K562 (cell line): ENCODE measurements at regions not wholly inside any gene's neighbourhood (a gene's known extent, or its start where the extent isn't known, plus 50 kb on each side); places are given as distances from the start of the nearest gene placed in this dataset.

ENCODE experiments used
- ATAC-seq: fragments of 200-7000 bp; cut with Tn5 transposase; 3 replicates; pipeline ENCODE4 v1.9.1; 2020; ENCODE audit warnings: moderate library complexity
- BruUV-seq: library from RNA; stranded (reverse); fragments of 400-500 nt; replicated peaks from 2 replicates; lab custom pipeline; 2021; lab: Mats Ljungman, UMichigan
- CTCF ChIA-PET: fragments of 300-600 bp; formaldehyde crosslinking; extraction: SDS; loops from one replicate; lab custom pipeline; 2021; ENCODE audit warnings: low intra/inter-chr PET ratio; lab: Yijun Ruan, JAX
- POLR2A ChIA-PET: fragments of 300-600, 350-650 bp; sonication (Branson Sonifier 250); formaldehyde crosslinking; extraction: SDS; loops from one replicate; lab custom pipeline; 2021; ENCODE audit warnings: antibody characterized with exemption, inconsistent platforms; lab: Yijun Ruan, JAX
- DNase-seq, 4 experiments: peaks; one replicate each; pipeline versions ENCODE4 v3.0.0 to v3.0.0-alpha.2; 2011 to 2018; ENCODE audit warnings: low spot score in 3 of 4, mixed read lengths in 3 of 4; ENCODE audit errors: extremely low read depth in 1 of 4
- FAIRE-seq: peaks from 2 replicates; lab custom pipeline; 2011; peaks lifted over from hg19 to GRCh38; lab: Jason Lieb, UNC
- H2AFZ ChIP-seq: 2 replicates; pipeline ENCODE4 v1.6.0; 2011; ENCODE audit warnings: low read depth, low read length, control low read depth, inconsistent platforms
- H3K27ac ChIP-seq: fragments of 200-600 bp; 3 replicates; pipeline ENCODE4 v1.8.0; 2011; ENCODE audit warnings: low read depth, mild to moderate bottlenecking, control low read depth, inconsistent platforms, low read length, moderate library complexity, mixed read lengths; ENCODE audit errors: extremely low read depth
- H3K27me3 ChIP-seq, 2 experiments: fragments of 300-600 bp in 1 of 2; 2 replicates in 1 of 2; 3 replicates in 1 of 2; pipeline versions ENCODE4 v1.6.0 to v1.8.0; 2011; ENCODE audit warnings: inconsistent platforms in 2 of 2, low read length in 2 of 2, mild to moderate bottlenecking in 1 of 2, mixed read lengths in 1 of 2, moderate library complexity in 1 of 2; ENCODE audit not compliant: control insufficient read depth in 2 of 2, insufficient read depth in 2 of 2
- H3K36me3 ChIP-seq: fragments of 300-600 bp; 3 replicates; pipeline ENCODE4 v1.8.0; 2011; ENCODE audit warnings: mild to moderate bottlenecking, low read length, inconsistent platforms; ENCODE audit not compliant: control insufficient read depth, insufficient read depth
- H3K4me1 ChIP-seq, 2 experiments: fragments of 200-600 bp in 1 of 2; replicated peaks in 1 of 2; 2 replicates in 1 of 2; 3 replicates in 1 of 2; pipeline versions ENCODE4 v1.5.1 to v1.8.0; 2011; ENCODE audit warnings: inconsistent platforms in 2 of 2, low read length in 2 of 2, mild to moderate bottlenecking in 1 of 2, mixed read lengths in 1 of 2, moderate library complexity in 1 of 2; ENCODE audit not compliant: control insufficient read depth in 2 of 2, insufficient read depth in 2 of 2
- H3K4me2 ChIP-seq: 2 replicates; pipeline ENCODE4 v1.6.1; 2011; ENCODE audit warnings: low read length, control low read depth, inconsistent platforms, mixed read lengths; ENCODE audit not compliant: insufficient read depth
- H3K4me3 ChIP-seq: fragments of 200-600 bp; sonication (generic), shearing (Covaris generic); 2 replicates; pipeline ENCODE4 v1.5.1; 2016; ENCODE audit warnings: control low read depth, inconsistent platforms
- H3K79me2 ChIP-seq: fragments of 200-600 bp; 3 replicates; pipeline ENCODE4 v1.8.0; 2011; ENCODE audit warnings: low read length, inconsistent platforms; ENCODE audit not compliant: control insufficient read depth, insufficient read depth
- H3K9ac ChIP-seq, 2 experiments: 2 replicates each; pipeline versions ENCODE4 v1.6.0 to v1.6.1; 2011; ENCODE audit warnings: low read depth in 2 of 2, low read length in 2 of 2, control low read depth in 1 of 2, inconsistent platforms in 1 of 2, mild to moderate bottlenecking in 1 of 2, mixed read lengths in 1 of 2; ENCODE audit not compliant: insufficient read depth in 1 of 2
- H3K9me1 ChIP-seq: one replicate; pipeline ENCODE4 v1.6.0; 2011; ENCODE audit warnings: inconsistent platforms, mild to moderate bottlenecking, low read length, moderate library complexity; ENCODE audit not compliant: control insufficient read depth, insufficient read depth
- H3K9me3 ChIP-seq: replicated peaks from 2 replicates; pipeline ENCODE4 v1.5.1; 2011; ENCODE audit warnings: low read depth, low read length, inconsistent platforms; ENCODE audit not compliant: control insufficient read depth, insufficient read depth
- H4K20me1 ChIP-seq: replicated peaks from 2 replicates; pipeline ENCODE4 v1.6.1; 2011; ENCODE audit warnings: low read length, inconsistent platforms, mixed read lengths; ENCODE audit not compliant: control insufficient read depth, insufficient read depth
- ESRRB ChIP-seq: fragments of 250-450 bp; sonication (Bioruptor Pico); IDR thresholded peaks from 2 replicates; pipeline ENCODE4 v1.5.0; 2020; ENCODE audit warnings: mild to moderate bottlenecking, moderate library complexity, borderline replicate concordance
- FOXM1 ChIP-seq, 2 experiments: fragments of 450-650 bp in 1 of 2; sonication (generic) in 1 of 2; formaldehyde crosslinking in 1 of 2; IDR thresholded peaks; 2 replicates each; pipeline versions ENCODE4 v1.6.1 to v1.9.0; 2017 to 2022; ENCODE audit warnings: low read depth in 2 of 2, mild to moderate bottlenecking in 2 of 2, missing genetic modification reagents in 1 of 2, moderate library complexity in 1 of 2
- in situ Hi-C: fragments of 300-500 bp; cut with MboI; formaldehyde crosslinking; loops from 4 replicates; pipeline ENCODE4 v1.15.0; 2018; ENCODE audit warnings: inconsistent platforms, mixed read lengths
- intact Hi-C: fragments of 100-400 bp; cut with micrococcal nuclease; formaldehyde crosslinking; loops from 2 replicates; pipeline ENCODE4 v1.14.2; 2022
- TF ChIP-seq, protein P1 (sequence below): fragments of 250-450 bp; sonication (Bioruptor Pico); IDR thresholded peaks from 2 replicates; pipeline ENCODE4 v1.5.0; 2021; ENCODE audit warnings: mild to moderate bottlenecking, borderline replicate concordance
- TF ChIP-seq, protein P2 (sequence below): fragments of 250-450 bp; sonication (Bioruptor Pico); IDR thresholded peaks from 2 replicates; pipeline ENCODE4 v1.6.1; 2021; ENCODE audit warnings: mild to moderate bottlenecking

DNA sequence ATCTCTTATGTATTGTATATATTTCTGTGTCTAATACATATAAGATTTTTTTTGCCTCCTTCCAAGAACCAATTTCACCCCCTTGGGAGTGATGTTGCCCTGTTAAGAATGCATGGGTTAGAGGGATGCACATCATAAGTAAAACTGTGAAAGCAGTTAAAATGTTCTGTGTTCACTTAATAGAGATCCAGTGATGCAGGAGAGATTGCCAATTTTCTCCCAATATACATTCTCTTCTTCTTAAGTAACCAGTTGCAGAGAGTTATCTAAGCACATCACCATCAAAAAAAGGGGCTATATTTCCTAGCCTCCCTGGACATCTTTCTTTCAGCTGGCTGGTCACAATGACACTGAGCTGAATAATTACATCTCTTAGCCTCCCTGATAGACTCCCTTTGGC, 307.0 kb downstream of the OSTF1 start:
- Histone ChIP-seq H3K4me3 (no peak overlapping the region), H3K36me3 (no peaks in the 10 kb centered on the region), H3K9me1 (no peaks in the 10 kb centered on the region), H3K9me3 (no peaks in the 10 kb centered on the region), H3K4me1 (no peaks in the 10 kb centered on the region), H3K4me2 (no peak overlapping the region), H3K79me2 (no peaks in the 10 kb centered on the region), H3K9ac (no peak overlapping the region), H3K27me3 (no peaks in the 10 kb centered on the region), H3K27ac (no peak overlapping the region), H2AFZ (no peak overlapping the region), H4K20me1 (no peaks in the 10 kb centered on the region)
- no TSS peak for BruUV-seq
- intact Hi-C loops, result no loop called here
- POLR2A ChIA-PET, result no interaction called here
- in situ Hi-C loops, result no loop called here
- no peak for TF ChIP-seq FOXM1 (IDR thresholded peaks at IDR 0.05; ENCODE audit: low read depth)
- TF ChIP-seq FOXM1 (CRISPR knock-in tag; IDR thresholded peaks at IDR 0.05; ENCODE audit: low read depth), result no peak
- TF ChIP-seq, protein P1, sequence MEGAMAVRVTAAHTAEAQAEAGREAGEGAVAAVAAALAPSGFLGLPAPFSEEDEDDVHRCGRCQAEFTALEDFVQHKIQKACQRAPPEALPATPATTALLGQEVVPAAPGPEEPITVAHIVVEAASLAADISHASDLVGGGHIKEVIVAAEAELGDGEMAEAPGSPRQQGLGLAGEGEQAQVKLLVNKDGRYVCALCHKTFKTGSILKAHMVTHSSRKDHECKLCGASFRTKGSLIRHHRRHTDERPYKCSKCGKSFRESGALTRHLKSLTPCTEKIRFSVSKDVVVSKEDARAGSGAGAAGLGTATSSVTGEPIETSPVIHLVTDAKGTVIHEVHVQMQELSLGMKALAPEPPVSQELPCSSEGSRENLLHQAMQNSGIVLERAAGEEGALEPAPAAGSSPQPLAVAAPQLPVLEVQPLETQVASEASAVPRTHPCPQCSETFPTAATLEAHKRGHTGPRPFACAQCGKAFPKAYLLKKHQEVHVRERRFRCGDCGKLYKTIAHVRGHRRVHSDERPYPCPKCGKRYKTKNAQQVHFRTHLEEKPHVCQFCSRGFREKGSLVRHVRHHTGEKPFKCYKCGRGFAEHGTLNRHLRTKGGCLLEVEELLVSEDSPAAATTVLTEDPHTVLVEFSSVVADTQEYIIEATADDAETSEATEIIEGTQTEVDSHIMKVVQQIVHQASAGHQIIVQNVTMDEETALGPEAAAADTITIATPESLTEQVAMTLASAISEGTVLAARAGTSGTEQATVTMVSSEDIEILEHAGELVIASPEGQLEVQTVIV, result no peak
- no peak for TF ChIP-seq ESRRB
- TF ChIP-seq, protein P2, sequence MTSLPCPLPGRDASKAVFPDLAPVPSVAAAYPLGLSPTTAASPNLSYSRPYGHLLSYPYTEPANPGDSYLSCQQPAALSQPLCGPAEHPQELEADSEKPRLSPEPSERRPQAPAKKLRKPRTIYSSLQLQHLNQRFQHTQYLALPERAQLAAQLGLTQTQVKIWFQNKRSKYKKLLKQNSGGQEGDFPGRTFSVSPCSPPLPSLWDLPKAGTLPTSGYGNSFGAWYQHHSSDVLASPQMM (CRISPR knock-in tag), result no peak
- FAIRE-seq, result no peak
- no peak for ATAC-seq
- CTCF ChIA-PET, result no interaction called here
- no peak for DNase-seq
